Medulla oblongata (tissue), 1 donor: ENCODE measurements at regions not wholly inside any gene's neighbourhood (a gene's known extent, or its start where the extent isn't known, plus 50 kb on each side); places are given as distances from the start of the nearest gene placed in this dataset.

Source experiments
- DNase-seq: peaks from one replicate; pipeline ENCODE4 v3.0.0-alpha.2; 2015; ENCODE audit errors: extremely low spot score

DNA sequence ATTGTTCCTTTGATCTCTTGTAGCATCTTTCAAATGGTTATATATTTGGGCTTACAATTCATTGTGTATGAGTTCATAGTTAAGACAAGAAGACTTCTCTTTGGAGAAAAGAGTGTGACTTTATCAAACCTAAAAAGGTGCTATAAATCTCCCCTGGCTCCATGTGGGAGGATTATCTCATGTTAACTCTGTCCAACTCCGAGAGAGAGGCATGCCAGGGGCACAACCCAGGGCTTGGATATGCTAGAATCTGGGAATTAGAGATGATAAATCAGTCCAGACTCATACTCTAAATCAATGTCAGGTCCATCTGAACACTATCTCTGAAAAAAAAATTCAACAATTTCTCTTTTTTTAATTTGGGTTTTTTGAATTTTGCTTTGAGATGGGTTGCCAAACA is 462.8 kb downstream of the TUSC7 start:
- DNase-seq: no peak

DNA sequence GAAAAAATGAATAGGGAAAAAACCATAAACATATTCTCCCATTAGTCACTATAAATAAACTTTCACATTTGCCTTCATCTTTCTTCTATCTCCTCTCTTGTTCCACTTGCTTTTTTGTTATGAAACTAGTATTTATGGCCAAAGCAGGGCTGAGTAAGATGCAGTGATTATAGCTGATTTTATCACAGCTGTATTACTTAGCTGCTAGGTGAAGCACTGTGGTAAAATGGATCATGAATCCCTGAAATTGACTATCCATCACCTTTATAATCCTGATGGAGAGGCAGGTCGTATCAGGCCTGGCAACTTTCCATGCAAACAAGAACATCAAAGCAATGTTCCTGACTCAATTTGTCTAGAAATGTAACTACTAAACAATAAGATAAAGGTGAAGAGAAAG is 471.6 kb downstream of the TUSC7 start:
- no peak for DNase-seq

DNA sequence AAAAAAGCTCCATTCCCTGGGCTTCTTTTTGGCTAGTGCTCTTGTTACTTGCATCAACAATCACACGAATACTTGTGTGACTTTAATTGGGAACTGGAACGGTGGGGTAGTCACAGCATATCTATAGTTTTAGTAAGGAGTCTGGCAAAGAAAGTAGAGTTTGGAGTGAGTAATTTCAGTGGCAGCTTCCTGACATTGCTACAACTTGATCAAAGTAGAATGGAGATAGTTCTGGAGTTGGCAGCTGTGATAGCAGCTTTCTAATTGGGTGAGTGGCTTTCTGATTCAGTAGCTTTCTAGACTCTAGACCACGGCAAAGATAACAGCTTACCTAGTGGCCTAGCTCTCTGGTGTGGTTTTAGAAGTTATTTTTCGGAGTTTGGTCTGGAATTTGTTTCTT is 475.0 kb downstream of the TUSC7 start:
- DNase-seq: no peak

DNA sequence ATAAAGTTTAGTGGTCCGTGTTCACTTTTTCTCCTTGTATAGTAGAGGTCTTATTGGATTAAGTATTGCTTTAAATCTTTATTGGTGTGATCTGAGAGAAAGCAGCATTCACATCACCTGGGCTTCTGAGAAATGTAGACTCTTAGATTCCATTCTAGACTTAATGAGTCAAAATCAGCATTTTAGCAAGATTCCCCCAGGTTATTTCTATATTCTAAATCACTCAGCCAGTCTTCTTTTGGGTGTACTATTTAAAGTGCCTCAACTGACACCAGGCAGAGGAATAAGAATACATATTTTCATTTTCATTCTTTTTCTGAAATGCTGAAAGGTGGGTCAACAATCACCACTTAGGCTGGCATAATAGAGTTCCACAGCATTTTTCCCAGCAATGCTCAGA is 481.7 kb downstream of the TUSC7 start:
- no peak for DNase-seq

DNA sequence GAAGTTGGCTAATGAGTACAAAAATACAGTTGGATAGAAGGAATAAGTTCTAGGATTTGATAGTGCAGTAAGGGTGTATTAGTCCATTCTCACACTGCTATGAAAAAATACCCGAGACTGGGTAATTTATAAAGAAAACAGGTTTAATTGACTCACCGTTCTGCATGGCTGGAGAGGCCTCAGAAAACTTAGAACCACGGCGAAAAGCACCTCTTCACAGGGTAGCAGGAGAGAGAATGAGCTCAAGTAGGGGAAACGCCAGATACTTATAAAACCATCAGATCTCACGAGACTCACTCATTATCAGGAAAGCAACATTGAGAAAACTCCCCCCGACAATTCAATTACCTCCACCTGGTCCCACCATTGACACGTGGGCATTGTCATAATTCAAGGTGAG is 483.3 kb downstream of the TUSC7 start:
- no peak for DNase-seq

DNA sequence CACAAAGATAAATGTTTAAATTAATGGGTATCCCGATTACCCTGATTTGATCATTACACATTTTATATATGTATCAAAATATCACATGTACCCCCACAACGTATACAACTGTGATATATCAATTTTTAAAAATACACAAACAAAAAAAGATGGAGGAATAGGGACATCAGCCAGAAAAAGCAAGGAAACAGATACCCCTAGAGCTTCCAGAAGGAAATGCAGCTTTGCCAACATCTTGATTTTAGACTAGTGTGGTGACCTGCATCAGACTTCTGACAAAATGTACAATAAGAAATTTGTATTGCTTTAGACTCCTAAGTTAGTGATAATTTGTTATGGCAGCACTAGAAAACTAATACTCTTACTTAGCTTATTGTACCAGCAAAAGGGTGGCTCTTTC is 483.8 kb downstream of the TUSC7 start:
- no peak for DNase-seq

DNA sequence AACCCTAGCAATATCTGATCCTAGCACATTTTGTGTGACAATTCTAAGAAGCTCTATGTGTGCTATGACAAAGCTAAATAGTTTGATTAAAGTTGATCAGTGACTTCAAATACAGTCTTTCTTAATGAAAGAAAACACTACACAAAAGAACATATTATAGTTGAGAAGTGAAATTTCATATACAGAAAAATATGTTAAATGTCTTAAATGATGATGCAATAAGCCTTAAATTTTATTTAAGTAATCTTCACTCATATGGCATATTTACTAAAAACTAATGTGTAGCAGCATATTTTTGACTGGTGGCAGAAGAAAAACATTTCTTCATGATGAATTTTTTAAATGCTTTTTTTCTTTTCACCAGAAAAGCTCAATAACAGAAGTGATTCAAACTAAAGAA is 485.5 kb downstream of the TUSC7 start:
- DNase-seq: no peak

DNA sequence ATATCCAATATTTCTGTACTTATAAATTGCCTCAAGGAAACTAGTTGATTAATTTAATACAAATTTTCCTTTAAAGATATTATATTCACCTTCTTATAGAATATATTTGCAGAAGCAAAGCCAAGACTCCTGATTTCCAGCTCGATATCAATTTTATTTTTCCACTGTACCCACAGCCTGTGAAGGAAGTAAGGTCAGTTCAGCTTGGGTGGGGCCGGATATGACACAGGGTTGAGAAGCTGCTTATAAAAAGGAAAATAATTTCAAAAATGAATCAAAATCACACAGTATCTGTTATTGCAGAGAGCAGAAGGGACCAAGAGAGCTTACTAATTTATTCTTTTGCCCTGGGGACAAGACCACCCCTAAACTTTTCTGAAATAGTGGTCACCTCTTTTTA is 491.4 kb downstream of the TUSC7 start:
- DNase-seq: no peak

DNA sequence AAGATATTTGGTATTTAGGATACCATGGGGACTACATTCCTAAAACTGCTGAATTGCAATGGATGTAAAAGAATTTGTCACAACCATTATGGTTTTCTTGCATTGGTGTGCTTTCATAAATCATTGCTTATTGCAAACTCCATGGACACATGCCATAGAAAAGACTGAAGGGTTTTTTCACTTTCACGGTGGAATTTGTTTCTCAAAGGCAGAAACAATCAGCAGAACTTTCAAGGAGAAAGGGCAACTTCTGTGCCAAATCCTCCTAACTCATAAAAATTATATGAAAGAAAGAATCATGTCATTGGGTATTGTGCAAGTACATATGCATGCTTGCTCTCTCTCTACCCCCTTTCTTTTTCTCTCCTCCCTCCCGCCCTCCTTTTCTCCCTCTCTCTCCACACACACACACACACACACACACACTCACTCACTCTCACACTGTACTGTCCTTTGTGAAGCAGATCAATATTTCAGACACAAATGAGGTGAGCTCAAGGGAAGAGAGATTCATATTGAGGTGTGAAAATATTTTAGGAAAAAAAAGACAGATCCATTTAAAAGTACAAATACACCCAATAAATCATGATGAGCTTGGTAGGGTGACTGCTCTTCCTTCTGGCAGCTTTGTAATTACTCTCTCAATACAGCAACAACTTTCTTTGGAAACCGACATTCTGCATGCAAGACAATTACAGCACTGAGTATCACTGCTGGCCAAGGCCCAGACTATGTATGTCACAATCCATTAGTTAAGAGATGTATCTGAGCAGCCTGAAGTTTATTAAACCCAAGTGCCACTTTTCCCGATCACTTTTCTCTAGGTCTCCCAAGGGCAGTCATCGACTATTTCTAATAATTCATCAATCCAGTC is 492.6 kb downstream of the TUSC7 start:
- DNase-seq: no peak

DNA sequence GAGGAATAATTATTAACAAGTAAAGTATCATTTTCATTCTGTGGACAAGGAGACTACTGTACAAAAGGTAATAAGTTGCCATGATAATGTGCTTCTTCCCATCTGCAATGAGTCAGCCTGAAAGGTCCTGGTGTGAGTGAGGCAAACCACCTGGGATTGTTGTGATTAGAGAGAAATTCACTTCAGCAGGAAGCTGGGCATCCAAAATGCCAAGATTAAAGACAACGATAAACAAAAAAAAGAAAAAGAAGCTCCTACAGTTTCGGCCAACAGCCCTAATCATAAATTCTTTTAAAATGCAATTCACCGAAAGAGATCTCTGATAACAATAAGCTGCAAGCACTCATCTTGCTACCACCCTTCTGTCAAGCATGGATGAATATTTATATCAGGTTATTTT is 507.8 kb downstream of the TUSC7 start:
- DNase-seq: no peak

DNA sequence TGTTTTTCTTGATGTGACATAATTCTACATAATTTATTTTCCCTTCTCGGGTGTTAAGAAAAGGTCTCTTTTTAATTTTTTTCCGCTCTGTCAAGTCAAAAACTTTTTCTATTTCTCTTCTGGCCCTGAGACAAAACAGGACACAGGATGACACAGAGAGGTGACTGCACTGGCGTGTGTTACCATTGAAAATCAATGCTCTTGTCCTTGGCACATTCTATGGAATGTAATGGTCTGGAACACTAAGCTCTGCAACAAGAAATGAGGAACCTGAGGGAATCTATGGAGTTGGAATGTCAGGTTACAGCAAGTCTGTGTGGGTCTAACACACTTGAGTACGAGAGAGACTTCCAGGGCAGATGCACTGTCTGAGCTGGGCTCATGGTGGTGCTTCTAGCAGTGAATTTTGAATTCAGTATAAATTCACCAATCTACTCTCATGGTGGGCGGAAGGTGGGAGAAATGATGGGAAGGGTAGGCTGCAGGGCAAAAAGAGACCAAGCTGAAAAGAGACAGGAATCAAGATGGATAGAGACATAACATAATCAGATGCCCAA is 508.3 kb downstream of the TUSC7 start:
- peak; percentile 35 for DNase-seq

DNA sequence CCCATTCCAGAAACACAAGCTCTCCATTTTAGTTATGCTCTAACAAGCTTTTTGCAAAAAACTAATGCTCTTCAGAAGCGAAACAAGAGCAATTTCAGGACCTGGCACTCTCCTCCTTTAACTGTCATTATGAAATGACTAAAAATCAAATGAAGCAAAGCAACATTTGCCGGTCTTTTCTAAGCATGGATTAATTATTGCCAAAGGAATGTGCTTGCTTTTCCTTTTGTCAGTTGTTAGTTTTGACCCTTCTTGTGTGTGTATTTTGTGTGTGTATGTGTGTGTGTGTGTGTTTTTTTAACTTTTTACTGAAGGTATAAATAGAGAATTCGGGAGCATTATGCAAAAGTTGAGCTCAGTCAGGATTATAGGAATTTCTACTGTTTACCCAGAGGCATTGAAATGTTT is 509.1 kb downstream of the TUSC7 start:
- DNase-seq: peak; percentile 21

DNA sequence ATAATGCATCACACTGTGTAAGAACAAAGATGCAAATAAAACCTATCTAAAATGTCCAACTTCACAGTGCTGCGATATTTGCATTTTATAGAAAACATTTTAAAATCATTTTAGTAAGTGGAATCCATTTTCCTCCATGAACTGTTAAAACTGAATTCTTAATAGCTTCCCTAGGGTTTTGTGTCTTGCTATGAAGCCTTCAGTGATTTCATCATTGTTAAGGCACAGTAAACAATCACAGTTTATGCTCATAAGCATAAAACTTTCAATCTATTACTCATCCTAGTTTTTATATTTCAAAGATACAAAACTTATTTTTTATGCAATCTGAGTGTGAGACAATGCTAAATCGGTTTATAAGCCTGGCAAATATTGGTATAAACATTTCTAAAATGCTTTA is 509.7 kb downstream of the TUSC7 start:
- DNase-seq: no peak

DNA sequence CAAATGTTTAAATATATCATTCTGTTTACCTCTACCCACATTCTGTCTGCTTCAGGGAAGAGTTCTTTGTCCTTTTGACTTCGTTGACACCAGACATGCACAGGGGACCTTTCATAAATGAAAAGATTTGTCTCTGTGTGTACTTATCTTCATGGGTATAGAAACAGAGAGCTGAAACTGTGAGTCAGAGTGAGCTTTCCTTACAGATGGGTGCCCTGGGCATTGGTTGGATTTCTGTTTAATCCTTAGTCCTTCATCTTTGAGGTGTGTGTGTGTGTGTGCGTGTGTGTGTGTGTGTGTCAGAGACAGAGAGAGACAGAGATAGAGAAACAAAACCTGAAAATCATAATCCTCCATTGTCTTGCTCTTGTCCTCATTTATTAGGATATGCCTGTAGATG is 517.4 kb downstream of the TUSC7 start:
- no peak for DNase-seq

DNA sequence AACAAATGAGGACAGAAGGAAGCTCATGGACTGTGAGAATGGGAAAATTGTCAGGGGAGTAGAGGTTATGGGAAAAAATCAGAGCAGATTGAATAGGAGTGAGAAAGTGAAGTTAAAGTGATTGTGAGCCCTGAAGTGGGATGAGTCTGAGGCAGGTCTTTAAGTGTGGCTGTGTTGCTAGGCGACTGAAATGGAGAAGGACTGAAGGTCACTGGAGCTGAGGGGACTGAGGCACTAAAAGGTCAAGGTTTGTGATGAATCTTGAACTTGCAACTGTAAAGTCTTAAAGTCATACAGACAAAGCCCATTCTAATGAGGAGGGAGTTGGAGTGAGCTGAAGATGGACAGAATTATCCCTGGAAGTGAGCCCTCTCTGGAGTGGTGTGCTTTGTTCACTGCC is 518.9 kb downstream of the TUSC7 start:
- no peak for DNase-seq

DNA sequence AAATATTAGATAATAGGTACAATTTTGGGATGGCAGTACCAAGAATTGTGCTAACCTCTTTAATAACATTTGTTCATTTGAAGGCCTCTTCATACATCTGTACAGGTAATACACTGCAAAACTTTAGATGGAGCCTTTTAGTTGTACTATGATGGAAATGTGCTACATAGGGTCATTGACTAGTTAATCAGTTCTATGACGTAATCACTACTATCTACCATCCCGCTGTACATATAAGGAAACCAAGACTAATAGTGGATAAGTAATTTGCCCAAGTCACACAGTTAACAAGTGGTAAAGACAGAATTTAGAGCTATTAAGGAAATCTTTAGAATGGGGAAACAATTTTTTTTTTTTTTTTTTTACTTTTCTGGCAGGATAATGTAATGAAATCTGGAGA is 521.3 kb downstream of the TUSC7 start:
- DNase-seq: no peak

DNA sequence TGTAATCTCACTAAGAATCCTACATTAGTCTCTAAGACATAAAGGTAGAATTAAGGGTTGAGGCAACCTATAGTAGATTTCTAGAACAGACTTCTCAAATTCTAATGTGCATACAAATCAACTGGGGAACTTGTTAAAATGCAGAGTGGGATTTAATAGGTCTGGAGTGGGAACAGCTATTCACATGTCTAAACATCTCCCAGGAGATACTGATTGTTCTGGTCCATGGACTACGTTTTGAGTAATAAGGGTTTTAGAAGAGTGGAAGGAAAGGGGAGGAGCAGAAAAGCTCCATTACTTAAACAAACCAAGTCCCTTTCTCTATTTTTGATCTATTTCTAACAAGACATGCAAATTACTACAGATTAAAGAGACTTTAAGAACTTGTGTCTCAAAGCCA is 524.8 kb downstream of the TUSC7 start:
- peak; percentile 38 for DNase-seq

DNA sequence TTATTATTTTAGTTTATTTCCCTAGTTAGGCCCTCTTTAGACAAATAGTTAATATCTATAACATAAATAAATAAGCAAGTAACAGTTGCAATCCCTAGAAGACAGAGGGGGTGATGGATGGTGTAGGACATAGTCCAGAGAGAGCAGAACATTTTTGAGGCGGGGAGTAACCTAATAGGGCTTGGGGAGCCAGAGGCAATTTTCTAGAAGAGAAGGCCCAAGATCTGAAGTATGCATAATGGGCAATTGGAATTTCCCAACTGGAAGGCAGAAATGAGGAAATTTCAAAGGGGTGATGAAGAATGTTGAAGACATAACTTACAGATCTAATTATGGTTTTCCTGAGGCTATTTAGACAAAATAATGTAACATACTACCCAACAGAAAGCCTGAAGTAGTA is 525.7 kb downstream of the TUSC7 start:
- no peak for DNase-seq

DNA sequence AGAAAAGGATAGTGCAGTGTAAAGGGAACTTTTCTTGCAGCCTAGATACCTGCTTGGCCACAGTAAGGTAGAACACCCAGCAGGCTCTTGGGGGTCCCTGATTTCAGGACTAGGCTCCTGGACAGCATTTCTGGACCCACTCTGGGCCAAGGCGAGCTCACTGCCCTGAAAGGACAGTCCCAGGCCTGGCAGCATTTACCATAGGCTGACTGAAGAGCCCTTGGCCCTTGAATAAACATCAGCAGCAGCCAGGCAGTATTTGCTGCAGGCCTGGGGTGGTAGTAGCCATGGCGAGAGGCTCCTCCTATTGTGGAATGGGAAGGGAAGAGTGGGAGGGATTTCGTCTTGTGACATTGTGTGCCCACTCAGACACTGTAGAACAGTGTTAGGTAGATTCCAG is 529.2 kb downstream of the TUSC7 start:
- no peak for DNase-seq

DNA sequence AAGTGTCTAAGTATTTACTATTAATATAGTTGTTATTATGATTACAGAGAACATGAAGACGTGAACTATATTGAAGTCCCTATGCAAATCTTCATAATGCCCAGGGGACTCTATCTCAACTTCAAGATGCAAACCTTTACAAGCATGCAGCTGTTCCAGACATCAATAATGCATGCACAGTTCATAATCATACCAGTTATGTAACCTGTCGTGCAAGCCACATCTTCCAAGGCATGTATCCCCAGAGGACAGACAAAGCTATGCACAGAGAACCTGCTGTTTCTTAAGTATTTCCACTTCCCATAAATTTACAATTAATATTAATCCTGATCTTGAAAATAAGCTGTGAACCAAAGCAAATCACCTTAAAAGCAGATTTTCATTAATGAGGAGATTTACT is 534.1 kb downstream of the TUSC7 start:
- DNase-seq: no peak

DNA sequence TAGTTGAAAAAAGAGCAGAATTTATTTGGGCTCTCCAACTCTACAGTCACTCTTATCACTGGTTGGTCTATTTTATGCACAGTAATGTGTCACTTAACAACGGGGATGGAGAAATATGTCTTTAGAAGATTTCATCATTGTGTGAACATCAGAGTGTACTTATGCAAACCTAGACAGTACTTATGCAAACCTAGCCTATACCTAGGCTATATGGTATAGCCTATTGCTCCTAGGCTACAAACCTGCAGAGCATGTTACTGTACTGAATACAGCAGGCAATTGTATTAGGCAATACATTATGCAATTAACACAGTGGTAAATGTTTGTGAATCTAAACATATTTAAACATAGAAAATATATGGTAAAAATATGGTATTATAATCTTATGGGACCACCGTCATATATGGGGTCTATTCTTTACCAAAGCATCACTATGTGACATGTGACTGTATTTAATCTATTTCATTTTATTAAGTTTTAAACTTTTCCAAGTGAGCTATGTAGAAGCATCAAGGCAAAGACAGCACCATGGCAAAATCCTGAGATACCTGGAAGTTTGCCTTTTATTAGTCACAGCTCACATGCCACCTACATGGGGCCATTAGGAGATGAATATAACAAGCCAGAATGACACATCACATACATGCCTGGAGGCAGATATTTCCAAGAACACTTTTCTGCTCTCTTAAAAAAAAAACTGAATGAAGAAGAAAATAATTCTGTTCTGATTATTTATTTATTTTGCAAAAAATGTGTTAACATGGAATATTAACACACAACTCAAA is 537.4 kb downstream of the TUSC7 start:
- no peak for DNase-seq

DNA sequence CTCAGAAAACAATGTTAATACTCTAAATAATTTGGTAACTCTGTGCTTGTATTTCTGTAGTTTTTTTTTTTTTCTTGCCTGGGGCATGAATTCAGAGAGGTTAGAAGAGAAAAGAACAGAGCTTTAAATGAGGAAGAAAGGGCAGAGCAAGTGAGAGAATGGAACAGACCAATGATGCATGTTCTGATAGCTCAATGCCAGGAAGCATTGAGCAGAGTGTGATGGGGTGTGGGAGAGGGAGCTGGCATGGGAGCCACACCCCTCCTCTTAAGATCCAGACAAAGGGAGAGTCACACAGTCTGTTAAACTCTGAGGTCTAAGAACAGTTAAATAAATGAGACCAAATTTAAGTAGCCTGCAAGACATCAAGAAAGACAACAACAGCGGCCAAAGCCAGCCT is 538.6 kb downstream of the TUSC7 start:
- DNase-seq: no peak

DNA sequence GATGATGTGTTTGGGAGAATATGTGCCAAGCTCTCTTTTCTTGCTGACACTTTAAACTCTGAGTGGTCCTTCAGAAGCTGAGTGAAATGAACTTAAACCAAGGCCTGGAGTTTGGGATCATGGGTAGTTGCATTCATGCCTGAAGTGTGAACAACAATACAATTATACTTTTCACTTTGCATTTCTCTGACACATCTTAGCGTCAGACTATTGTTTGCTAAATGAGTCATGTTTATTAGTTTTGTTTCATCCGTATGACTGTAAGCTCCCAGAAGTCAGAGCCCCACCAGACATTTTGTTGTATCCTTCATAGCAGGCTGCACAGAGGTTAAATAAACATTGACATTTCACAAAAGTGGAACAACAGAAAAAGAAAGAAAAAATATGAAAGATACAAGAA is 542.6 kb downstream of the TUSC7 start:
- DNase-seq: no peak
